Activated CD4-positive, alpha-beta memory T cell treated with anti-CD3 and anti-CD28 coated beads for 36 hours (primary cell): ENCODE measurements at regions not wholly inside any gene's neighbourhood (a gene's known extent, or its start where the extent isn't known, plus 50 kb on each side); places are given as distances from the start of the nearest gene placed in this dataset.

Source experiments
- CTCF ChIA-PET: fragments of 350-600 bp; sonication (Branson Sonifier 250); formaldehyde crosslinking; loops from one replicate; lab custom pipeline; 2021; ENCODE audit warnings: antibody characterized with exemption, inconsistent platforms; lab: Charles Lee
- POLR2A ChIA-PET: fragments of 350-600 bp; sonication (Branson Sonifier 250); formaldehyde crosslinking; loops from one replicate; lab custom pipeline; 2021; ENCODE audit warnings: antibody characterized with exemption; lab: Charles Lee
- DNase-seq: peaks from one replicate; pipeline ENCODE4 v3.0.0-alpha.2; 2020
- H3K27ac Mint-ChIP-seq: one replicate; pipeline ENCODE4 v1.8.0; 2021; ENCODE audit warnings: mixed read lengths
- H3K27me3 Mint-ChIP-seq: one replicate; pipeline ENCODE4 v1.8.0; 2021; ENCODE audit warnings: mixed read lengths
- H3K36me3 Mint-ChIP-seq: one replicate; pipeline ENCODE4 v1.8.0; 2021; ENCODE audit warnings: mixed read lengths
- H3K4me1 Mint-ChIP-seq: one replicate; pipeline ENCODE4 v1.8.0; 2021; ENCODE audit warnings: low read depth, mixed read lengths
- H3K4me3 Mint-ChIP-seq: one replicate; pipeline ENCODE4 v1.8.0; 2021; ENCODE audit warnings: mild to moderate bottlenecking, mixed read lengths
- H3K9me3 Mint-ChIP-seq: one replicate; pipeline ENCODE4 v1.8.0; 2021; ENCODE audit warnings: mixed read lengths
- intact Hi-C: fragments of 100-400 bp; cut with micrococcal nuclease; formaldehyde crosslinking; loops from one replicate; pipeline ENCODE4 v1.15.1; 2023

DNA sequence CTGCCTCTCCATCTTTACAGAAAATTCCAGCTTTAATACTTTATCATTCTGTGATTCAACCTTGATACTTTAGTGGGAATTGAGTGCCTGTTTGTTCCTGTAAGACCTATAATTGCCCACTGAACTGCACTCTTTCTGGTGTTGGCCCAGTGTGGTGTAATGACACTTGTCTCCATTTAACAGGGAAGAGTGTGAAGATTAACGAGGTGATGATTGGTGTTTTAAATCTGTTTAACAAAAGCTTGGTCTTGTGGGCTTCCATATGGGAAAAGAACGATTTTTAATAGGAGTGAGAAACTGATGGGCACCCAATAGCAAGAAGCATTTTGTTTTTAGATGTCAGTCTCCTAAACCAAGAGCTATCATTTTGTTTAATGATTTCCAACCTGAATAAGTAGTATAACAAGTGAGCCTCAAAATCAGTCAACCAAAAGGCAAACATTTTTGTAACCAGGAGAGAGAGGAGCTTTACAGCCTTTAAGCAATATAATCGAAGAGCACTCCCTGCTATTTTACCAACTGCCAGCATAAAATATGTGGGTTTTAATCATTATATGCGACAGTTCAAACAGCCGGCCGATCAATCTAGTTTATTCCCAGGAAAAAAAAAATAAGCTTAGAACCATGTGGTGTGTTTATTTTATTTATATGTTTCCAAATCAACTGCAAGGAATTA lies 50.2 kb downstream of the SUPT20HL1 start:
- intact Hi-C loops = no loop called here
- Mint-ChIP-seq H3K9me3 (no peaks in the 10 kb centered on the region), H3K4me3 (no peak overlapping the region), H3K27me3 (no peaks in the 10 kb centered on the region), H3K36me3 (no peaks in the 10 kb centered on the region), H3K27ac (no peak overlapping the region), H3K4me1 (peaks cover 3% of the 10 kb centered on the region)
- POLR2A ChIA-PET = no interaction called here
- CTCF ChIA-PET = interaction anchor here (0.9 to 1.3 kb wide), 3 partner anchors 11 to 15 kb away, joined by 3 read pairs; no protein-coding TSS in a partner anchor
- no peak for DNase-seq

DNA sequence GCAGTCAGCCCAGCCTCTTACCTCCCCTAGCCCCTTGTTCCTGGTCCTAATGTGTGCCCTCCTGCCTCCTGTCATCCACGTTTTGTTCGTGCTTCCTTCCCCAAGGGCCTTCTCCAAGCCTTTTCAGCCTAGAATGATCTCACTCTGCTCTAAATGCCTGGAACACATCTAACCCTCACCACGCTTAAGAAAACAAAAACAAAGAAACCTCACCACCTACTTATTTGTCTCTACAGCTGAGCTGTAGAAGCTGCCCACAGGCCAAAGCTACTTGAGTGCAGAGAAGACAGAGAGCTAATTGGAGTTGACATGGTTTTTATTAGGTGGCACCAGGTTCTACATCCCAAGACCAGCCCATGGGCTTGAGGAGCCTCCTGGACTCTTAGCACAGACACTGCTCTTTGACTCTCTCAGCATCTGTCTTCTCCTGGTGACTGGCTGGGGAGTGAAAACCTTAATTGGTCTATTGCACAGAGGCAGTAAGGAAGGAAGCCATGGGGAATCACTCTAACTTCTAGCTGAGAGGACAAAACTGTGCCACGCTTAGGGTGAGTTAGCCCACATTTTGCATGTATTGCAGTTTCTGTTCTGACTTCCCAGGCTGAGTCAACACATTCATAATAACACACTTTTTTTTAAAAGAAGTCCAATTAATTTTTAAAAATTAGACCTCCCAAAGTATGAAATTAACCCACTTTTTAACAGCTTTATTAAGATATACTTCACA lies 52.3 kb upstream of the PDK3 start:
- ChIA-PET CTCF (no interaction called here), POLR2A (no interaction called here)
- Mint-ChIP-seq H3K9me3 (no peaks in the 10 kb centered on the region), H3K36me3 (no peaks in the 10 kb centered on the region), H3K4me3 (no peak overlapping the region), H3K4me1 (peaks cover 3% of the 10 kb centered on the region), H3K27ac (no peak overlapping the region), H3K27me3 (no peaks in the 10 kb centered on the region)
- no peak for DNase-seq
- intact Hi-C loops = no loop called here
